GM18519 (cell line): ENCODE measurements at regions not wholly inside any gene's neighbourhood (a gene's known extent, or its start where the extent isn't known, plus 50 kb on each side); places are given as distances from the start of the nearest gene placed in this dataset.

Experiments used
- ATAC-seq: cut with Tn5 transposase; IDR thresholded peaks from one replicate; pipeline ENCODE4 v1.9.1; 2021; ENCODE audit warnings: mild to moderate bottlenecking, moderate library complexity; ENCODE audit not compliant: unreplicated experiment, low FRiP score

GRCh38 chr7:50178166-50178565 is 85.1 kb upstream of the ZPBP start:
- no peak for ATAC-seq

- no peak for ATAC-seq
These were observed 81.9 kb upstream of the ZPBP start for GRCh38 chr7:50174948-50175347.

GRCh38 chr7:50166997-50167965 is 74.2 kb upstream of the ZPBP start:
- ATAC-seq, result peak; percentile 41

- no peak for ATAC-seq
These were observed 71.6 kb upstream of the ZPBP start for GRCh38 chr7:50164559-50165170.

GRCh38 chr7:50160206-50160605 is 67.2 kb upstream of the ZPBP start:
- ATAC-seq, result no peak

GRCh38 chr7:50159154-50159553 is 66.1 kb upstream of the ZPBP start:
- ATAC-seq, result no peak

- no peak for ATAC-seq
These were observed 63.7 kb upstream of the ZPBP start for GRCh38 chr7:50156706-50157105.

GRCh38 chr7:50156163-50156562 is 63.1 kb upstream of the ZPBP start:
- ATAC-seq, result no peak

GRCh38 chr7:50155755-50156154 is 62.7 kb upstream of the ZPBP start:
- no peak for ATAC-seq

GRCh38 chr7:50153995-50154394 is 60.9 kb upstream of the ZPBP start:
- ATAC-seq, result no peak

- no peak for ATAC-seq
These were observed 60.1 kb upstream of the ZPBP start for GRCh38 chr7:50153148-50153547.

- no peak for ATAC-seq
These were observed 59.4 kb upstream of the ZPBP start for GRCh38 chr7:50152486-50152885.

- ATAC-seq, result no peak
These were observed 58.6 kb upstream of the ZPBP start for GRCh38 chr7:50151661-50152060.

- no peak for ATAC-seq
These were observed 58.0 kb upstream of the ZPBP start for GRCh38 chr7:50151001-50151400.

- ATAC-seq, result no peak
These were observed 56.3 kb upstream of the ZPBP start for GRCh38 chr7:50149369-50149768.

GRCh38 chr7:50147951-50148808 is 55.1 kb upstream of the ZPBP start:
- peak; percentile 46 for ATAC-seq

GRCh38 chr7:50146692-50147091 is 53.6 kb upstream of the ZPBP start:
- no peak for ATAC-seq

GRCh38 chr7:50145801-50146338 is 52.8 kb upstream of the ZPBP start:
- ATAC-seq, result peak; percentile 24

GRCh38 chr7:50145226-50145625 is 52.2 kb upstream of the ZPBP start:
- ATAC-seq, result no peak
